GM18868 (cell line): ENCODE measurements at regions not wholly inside any gene's neighbourhood (a gene's known extent, or its start where the extent isn't known, plus 50 kb on each side); places are given as distances from the start of the nearest gene placed in this dataset.
"Not testable (repeated sequence)": the region's sequence is repeated elsewhere in the genome, so short reads cannot be mapped to it uniquely, and the experiment has no call there.

Source experiments
- ATAC-seq: cut with Tn5 transposase; IDR thresholded peaks from one replicate; pipeline ENCODE4 v1.9.1; 2021; ENCODE audit warnings: mild to moderate bottlenecking, moderate library complexity; ENCODE audit not compliant: unreplicated experiment

- no peak for ATAC-seq
Observed at GRCh38 chr13:50153876-50154275, 138.6 kb downstream of the KCNRG start.

DNA sequence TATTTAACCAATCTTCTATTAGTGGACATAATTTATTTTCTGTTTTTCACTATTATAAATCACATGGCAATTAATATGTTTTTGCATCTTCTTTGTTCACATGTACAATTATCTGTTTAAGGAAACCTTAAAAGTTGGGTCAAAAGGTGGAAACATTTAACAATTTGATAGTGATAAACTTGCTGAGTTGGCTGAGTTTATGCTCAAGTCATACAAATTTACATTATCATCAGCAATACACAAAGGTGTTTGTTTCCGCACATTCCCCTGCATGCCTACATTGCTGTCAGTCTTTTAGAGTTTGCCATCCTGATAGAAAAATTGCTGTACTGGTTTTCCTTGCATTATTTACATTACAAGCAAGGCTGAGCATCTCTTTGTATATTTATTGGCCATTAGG lies 139.5 kb downstream of the KCNRG start:
- no peak for ATAC-seq

- ATAC-seq: no peak
Observed at GRCh38 chr13:50156140-50156539, 140.9 kb downstream of the KCNRG start.

- ATAC-seq: no peak
Observed at GRCh38 chr13:50156561-50157127, 141.4 kb downstream of the KCNRG start.

DNA sequence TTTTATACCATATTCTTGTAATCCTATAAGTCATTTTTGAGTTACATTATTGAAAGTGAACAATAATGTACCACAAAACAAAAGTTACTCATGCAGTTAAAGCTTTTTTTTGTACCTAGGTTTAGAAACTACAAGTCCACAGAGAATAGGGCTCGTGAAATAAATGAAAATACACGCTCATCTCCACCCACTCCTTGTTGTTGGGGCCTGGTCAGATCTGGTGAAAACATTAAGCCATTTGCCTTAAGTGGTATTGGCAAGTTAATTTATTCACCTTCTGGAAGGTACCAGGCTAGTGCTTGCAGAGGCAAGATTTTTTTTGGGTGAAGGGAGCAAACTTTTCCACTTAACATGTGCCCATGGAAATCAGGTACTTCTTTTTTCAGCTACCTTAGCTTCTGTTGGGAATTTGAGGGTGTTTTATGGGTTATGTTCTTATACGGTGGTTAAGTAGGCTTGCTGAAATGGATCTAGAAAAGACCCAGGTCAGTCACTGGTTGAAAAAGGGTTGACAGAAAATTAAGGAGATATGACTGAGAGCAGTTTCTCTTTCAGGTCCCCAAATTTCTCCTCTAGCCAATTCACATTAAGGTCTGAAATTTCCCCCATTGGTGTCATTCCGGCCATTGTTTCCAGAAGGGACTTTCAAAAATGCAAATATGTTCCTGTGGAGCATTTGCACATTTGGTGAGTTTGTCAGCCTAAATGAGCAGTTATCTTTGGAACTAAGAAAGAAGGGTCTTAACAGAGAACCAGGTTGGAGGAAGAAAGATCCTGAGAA lies 143.3 kb downstream of the KCNRG start:
- ATAC-seq: peak; percentile 59

- ATAC-seq: no peak
Observed at GRCh38 chr13:50159607-50160006, 144.4 kb downstream of the KCNRG start.

DNA sequence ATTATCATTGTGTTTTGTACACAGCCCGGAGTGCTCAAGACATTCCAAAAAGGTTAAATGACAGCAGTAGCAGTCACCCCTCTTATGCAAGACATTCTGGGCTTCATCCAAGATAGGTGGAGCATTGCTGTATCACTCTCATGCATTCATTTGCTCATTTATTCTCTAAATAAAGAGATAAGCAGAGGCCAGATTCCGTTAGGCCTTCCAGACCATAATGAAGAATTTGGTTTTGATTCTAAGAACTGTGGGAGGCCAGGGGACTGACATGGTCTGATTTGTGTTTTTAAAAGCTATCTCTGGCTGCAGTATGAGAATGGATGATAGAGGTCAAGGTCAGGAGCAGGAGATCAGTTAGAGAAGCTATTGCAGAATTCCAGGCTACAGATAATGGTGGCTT lies 145.8 kb downstream of the KCNRG start:
- ATAC-seq: no peak

DNA sequence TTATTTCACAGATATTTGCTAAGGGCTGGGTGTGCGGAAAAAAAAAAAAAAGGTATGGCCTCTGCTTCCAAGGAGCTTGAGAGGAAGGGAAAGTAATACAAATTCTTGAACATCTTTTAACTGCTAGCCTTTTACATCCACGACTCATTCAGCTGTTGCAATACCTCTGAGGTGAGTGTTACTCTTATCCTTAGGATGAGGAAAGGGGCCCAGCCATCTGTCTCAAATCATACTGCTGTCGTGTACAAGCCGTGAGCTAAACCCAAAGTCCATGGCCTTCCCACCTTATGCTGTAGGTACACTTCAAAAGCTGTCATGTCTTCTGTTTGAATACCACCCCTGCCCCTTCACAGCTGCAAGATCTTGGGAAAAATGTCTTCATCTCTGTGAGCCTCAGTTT lies 146.8 kb downstream of the KCNRG start:
- ATAC-seq: no peak

GRCh38 chr13:50162567-50162966 lies 147.3 kb downstream of the KCNRG start:
- ATAC-seq: no peak

DNA sequence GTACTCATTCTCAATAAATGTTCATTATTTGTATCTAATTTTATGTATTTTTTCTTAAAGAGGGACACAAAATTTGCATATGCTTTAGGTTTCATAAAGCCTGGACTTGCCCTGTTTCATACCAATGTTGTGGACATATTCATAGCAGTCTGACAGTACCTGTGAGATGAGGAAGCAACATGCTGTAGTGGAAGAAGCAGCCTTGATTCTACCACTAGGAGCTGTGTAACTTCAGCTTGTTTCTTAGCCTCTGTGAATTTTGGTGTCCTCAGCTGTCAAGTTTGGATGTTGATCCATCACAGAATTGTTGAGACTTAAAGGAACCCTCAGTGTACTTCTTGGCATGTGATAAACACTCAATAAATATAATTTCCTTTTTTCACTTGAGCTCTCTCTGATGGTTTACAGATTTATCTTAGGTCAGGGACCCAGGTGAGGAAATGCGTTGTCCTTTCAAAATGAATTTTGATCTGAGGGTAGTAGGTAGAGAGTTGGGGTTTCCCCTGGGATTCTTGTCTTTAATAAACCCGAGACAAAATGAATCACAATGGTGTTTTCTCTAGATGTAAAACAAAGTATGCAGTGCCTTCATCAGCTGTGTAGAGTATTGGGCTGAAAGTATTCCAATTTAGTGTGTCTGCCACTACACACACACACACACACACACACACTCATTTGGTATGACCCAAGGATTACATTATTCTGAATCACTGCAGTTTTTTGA lies 152.1 kb downstream of the KCNRG start:
- ATAC-seq: no peak

- ATAC-seq: no peak
Observed at GRCh38 chr13:50167967-50168366, 152.7 kb downstream of the KCNRG start.

DNA sequence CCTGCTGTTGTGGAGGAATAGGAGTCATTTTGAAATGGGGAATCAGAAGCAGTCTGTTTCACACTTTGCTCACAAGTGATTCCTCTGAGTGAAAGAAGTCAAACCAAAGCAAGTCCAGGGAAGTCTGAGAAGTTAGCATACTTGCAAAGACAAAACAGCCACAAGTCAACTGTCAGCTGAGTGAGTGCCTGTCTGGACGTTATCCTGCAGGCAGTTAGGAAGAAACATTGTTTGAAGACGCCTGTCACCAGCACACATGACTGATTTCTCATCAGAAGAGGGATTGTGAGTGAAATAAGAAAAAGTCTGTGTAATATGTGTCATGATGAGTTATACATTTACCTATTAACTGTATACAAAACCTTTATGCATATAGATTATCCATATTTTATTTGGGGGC lies 153.5 kb downstream of the KCNRG start:
- no peak for ATAC-seq

GRCh38 chr13:50170447-50171037 lies 155.3 kb downstream of the KCNRG start:
- no peak for ATAC-seq

GRCh38 chr13:50171590-50172282 lies 156.5 kb downstream of the KCNRG start:
- ATAC-seq: no peak

- ATAC-seq: not testable (repeated sequence)
Observed at GRCh38 chr13:50173045-50173444, 157.8 kb downstream of the KCNRG start.

- ATAC-seq: no peak
Observed at GRCh38 chr13:50174630-50175029, 159.4 kb downstream of the KCNRG start.

- no peak for ATAC-seq
Observed at GRCh38 chr13:50179977-50180376, 164.7 kb downstream of the KCNRG start.

GRCh38 chr13:50185769-50186763 lies 170.8 kb downstream of the KCNRG start:
- ATAC-seq: not testable (repeated sequence)

DNA sequence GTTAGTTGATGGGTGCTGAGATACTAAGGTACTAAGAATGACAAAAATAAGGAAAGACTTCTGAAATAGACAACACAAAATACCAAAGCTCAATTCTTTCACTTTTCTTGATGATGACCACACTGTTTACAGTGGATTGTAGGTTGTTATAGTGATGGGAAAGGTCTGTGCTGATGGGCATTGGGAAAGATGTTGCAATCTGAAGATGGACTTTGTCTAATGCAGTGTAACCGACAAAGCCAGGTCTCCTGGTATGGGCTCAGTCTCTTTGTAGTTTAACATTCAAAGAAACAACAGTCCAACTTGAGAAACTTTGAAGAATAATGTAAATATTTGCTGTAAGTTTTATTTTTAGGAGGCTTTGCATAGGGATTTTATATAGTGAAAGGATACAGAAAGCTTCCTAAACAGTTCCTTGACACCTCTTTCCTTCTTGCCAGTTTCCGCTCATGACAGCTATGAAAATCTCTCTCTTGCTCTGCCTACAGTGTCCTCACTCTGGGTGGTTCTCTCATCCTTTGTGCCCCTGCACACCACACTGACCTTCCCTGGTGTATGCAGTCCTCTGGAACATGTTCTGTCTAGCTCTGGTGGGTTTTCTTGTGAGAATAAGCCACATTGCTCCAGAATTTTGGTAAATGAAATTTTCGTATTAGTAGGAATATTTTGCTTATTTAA lies 172.2 kb downstream of the KCNRG start:
- ATAC-seq: no peak
